Suppressor macrophage treated with lipopolysaccharide for 4 hours (primary cell): ENCODE measurements at regions not wholly inside any gene's neighbourhood (a gene's known extent, or its start where the extent isn't known, plus 50 kb on each side); places are given as distances from the start of the nearest gene placed in this dataset.

Source experiments
- DNase-seq: peaks from one replicate; pipeline ENCODE4 v3.0.0-alpha.2; 2020

DNA sequence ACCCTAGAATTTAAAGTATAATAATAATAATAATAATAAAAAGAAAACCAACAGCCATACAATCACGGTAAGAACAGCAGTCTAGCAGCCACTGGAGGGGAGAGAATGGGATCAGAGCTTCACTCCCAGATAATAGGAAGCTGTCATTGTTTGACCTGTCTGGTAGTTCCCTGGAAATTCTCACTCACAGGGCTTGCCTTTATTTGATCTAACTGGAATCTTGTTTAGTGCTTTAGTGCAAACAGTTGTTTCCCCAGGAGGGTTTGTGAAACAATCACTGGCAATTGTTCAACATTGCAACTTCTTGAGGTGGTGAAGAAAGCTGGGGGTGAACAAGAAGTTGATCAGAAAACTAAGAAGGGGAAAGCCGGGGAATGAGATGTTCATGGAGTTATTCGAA, 68.7 kb upstream of the PTCSC3 start:
- DNase-seq = no peak

DNA sequence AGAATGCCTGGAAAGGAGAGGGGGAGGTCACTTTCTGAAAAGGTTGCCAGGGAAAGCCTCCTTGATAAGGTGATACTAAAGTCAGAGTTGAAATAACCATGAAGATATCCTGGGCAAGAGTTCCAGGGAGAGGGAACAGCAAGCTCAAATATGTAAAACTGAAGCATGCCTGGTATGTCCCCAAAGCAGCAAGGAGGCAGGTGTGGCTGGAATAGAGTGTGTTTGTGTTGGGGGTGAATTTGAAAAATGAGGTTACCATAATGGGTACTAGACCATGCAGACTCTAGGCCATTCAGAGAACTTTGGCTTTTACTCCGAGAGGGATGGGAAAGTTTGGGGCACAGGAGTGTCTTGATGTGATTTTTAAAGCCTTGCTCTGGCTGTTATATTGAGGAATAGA, 66.7 kb upstream of the PTCSC3 start:
- no peak for DNase-seq

DNA sequence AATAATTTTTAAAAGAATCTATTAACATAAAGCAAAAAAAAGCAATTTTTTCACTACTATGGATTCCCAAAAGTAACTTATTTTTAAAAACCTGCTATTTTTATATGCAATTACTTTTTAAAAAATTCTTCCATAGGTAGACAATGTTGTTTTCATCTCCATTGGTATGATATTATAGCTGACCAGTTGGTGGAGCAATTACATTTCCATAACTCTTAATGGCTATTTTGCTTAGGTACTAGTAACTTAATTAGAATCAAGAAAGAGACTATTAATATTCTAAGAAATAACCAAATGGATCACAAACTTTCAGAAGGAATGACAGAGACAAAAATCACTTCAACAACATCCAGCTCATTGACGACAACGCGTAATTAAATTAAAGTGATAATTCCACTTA, 64.7 kb upstream of the PTCSC3 start:
- no peak for DNase-seq

DNA sequence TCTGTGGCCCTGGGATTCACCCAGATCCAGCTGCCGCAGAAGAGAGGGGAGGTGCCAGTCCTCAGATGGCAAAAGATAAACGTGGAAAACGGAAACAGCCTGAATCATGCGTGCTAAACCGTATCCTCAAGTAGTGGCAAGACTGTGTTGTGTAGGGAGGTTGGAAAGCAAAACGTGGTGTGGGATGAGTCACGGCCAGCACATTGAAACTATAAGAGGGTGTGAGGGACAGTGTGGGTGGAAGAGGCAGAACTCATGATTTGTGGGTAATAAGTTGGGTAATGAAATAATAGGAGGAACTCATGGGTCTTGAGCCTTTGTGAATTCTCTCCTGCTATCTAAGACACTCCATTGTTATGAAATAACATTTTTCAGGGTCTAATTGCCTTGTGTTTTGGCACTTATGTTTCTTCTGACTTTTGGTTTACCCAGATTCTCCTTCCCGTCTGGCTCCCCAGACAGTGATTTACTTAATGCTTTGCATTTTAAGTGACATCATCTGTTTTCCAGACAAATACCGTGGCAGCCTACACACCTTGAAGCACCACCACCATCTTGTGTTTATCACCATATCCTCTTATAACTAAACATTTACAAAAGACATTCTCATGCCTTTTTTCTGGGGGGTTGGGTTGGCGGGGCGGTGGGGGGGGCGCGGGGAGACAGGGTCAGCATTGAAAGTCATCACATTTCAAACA, 62.3 kb upstream of the PTCSC3 start:
- peak; percentile 68 for DNase-seq

DNA sequence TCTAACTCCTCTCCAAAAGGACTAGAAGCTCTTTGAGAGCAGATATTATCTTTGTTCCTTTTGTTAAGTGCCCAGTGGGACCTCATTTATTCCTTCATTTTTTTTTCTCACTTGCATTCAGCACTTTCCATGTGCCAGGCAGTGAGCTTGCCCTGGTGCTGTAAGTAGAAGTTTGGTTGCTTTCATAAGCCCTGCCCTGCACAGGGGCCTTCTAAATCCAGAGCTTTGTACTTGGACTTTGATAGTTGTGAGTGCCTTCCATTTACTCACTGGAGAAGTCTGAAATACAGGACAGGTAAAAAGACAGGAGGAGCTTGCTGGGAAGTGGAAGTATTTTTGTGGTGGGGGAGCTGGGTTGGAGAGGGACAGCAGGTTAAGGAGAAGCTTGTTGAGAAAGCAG, 56.7 kb upstream of the PTCSC3 start:
- no peak for DNase-seq

DNA sequence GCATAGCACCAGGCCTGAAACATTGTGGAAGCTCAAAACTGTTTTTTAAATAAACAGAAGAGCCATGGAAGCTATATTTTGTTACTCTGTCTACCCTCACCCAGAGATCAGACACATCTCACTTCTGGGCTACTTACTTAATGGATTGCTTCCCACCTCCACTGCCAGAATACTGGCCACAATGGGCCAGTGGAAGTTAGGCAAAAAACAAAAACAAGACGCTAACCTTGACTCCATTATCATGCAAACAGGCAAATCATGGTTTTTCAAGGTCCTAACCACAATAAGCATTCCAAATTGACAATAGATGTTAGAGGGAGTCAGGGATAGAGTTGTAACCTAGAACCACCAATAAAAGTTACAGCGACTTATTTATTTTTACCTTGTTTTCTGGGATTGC, 52.7 kb upstream of the PTCSC3 start:
- no peak for DNase-seq

DNA sequence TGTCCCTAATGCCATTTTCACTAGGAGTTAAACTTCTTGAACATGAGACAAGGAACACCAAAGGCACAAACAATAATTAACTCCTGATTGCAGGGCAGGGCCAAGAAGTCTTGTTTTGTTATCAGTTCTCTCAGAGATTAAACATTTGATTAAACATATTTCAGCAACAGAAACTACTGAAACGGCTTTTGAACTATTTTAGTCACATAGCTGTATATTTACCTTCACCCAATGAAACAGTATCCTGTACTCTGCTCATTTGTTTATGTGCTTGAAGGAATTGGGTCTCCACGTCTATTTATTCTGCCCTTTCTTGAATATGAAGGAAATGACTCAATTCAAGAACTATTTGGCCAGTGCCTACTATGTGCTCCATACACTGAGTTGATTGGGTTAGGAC, 51.3 kb upstream of the PTCSC3 start:
- DNase-seq = no peak

DNA sequence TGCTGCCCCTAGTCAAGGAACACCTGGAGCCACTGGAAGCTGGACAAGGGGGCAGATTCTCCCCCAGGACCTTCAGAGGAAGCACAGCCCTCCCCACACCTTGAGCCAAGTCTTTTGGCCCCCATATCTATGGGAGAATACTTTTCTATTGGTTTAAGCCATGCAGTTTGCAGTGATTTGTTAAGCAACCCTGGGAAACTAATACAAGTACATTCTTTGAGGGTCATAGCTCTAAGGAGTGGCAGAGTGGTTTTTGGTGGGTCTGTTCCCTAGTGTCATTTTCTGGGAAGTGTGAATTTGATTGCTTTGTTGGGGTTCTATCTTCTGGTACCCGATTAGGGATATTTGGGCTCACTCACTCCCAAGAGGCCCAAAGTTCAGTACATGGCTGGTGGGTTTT, 50.8 kb upstream of the PTCSC3 start:
- DNase-seq = no peak
